ENCODE measurements at regions not wholly inside any gene's neighbourhood (a gene's known extent, or its start where the extent isn't known, plus 50 kb on each side); places are given as distances from the start of the nearest gene placed in this dataset.

DNA sequence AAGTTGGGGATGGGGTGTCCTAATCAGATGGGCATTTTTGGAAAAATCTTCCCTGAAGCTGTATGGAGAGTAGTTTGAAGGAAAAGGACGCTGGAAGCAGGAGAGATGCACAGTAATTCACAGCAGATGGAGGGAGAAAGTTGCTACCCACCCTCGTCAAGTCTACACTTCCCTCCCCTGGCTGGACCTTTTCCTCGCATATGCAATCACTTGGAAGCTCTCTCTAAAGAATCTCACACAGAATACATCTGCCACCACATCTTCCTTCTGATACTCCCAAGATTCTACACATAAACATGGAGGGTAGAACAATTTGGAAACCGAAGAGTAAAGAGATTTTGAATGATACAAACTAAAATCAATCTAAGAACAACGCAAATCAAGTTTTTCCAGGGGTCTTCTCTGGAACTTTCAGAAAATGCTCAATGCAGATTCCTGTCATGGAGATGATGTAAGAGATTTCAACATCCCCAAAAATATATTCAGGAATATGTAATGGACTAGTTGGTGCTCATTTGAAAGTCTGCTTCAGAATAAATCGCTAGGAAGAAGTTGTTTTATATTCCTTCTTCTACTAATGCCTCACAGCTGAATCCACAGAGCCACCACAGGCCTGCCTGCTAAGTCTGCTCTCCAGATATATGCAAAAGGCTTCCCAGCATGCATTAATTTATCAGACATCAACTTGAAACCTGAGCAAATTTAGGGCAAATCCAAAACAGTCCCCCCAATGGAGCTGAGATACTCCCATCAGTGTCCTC is 291.5 kb downstream of the LRATD1 start:
- Mint-ChIP-seq H3K4me3 (ENCODE audit: unreplicated experiment) (no peak overlapping the region), H3K9me3 (ENCODE audit: unreplicated experiment) (no peaks in the 10 kb centered on the region), H3K36me3 (ENCODE audit: insufficient read depth, unreplicated experiment) (no peaks in the 10 kb centered on the region), H3K27ac (ENCODE audit: low read depth, unreplicated experiment) (no peak overlapping the region), H3K27me3 (ENCODE audit: insufficient read depth, unreplicated experiment) (no peaks in the 10 kb centered on the region), H3K4me1 (ENCODE audit: insufficient read depth, unreplicated experiment) (no peaks in the 10 kb centered on the region)
- no TSS peak for BruUV-seq (replicated peaks)
- DNase-seq (ENCODE audit: unreplicated experiment): no peak
- TF ChIP-seq, protein P1, sequence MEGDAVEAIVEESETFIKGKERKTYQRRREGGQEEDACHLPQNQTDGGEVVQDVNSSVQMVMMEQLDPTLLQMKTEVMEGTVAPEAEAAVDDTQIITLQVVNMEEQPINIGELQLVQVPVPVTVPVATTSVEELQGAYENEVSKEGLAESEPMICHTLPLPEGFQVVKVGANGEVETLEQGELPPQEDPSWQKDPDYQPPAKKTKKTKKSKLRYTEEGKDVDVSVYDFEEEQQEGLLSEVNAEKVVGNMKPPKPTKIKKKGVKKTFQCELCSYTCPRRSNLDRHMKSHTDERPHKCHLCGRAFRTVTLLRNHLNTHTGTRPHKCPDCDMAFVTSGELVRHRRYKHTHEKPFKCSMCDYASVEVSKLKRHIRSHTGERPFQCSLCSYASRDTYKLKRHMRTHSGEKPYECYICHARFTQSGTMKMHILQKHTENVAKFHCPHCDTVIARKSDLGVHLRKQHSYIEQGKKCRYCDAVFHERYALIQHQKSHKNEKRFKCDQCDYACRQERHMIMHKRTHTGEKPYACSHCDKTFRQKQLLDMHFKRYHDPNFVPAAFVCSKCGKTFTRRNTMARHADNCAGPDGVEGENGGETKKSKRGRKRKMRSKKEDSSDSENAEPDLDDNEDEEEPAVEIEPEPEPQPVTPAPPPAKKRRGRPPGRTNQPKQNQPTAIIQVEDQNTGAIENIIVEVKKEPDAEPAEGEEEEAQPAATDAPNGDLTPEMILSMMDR (IDR thresholded peaks at IDR 0.05; ENCODE audit: unreplicated experiment): no peak
- intact Hi-C loops (cut with micrococcal nuclease): no loop called here
- ChIA-PET POLR2A (interaction anchor here (0.5 kb wide), 1 partner anchor 484 kb away, joined by 3 read pairs; no protein-coding TSS in a partner anchor), CTCF (interaction anchor here (1.3 kb wide), 1 partner anchor 21 kb away, joined by 3 read pairs; no protein-coding TSS in a partner anchor)

DNA sequence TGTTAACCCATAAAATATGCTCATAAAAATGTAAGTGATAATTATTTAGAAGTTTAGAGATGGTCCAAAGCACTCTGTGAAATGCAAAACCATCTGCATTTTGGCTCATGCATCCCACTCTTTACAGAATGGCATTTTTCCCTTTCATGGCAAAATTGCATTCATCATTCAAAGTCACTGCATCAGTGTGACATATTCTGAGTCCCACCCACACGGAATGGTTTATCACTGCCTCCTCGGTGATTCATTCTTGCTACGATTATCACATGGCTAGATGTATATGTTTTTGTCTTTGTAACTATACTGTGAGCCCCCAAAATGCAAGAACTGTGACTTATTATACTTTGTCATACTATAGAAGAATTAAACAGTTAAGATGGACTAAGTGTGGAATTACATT is 293.0 kb downstream of the LRATD1 start:
- no peak overlapping the region for H3K27ac Mint-ChIP-seq (ENCODE audit: low read depth, unreplicated experiment)
- BruUV-seq (replicated peaks): no TSS peak
- no peaks in the 10 kb centered on the region for H3K9me3 Mint-ChIP-seq (ENCODE audit: unreplicated experiment)
- ChIA-PET POLR2A (no interaction called here), CTCF (interaction anchor here (0.6 kb wide), 1 partner anchor 499 kb away, joined by 4 read pairs; no protein-coding TSS in a partner anchor)
- intact Hi-C loops (cut with micrococcal nuclease): no loop called here
- TF ChIP-seq, protein P1 (IDR thresholded peaks at IDR 0.05; ENCODE audit: unreplicated experiment): no peak
- H3K36me3 Mint-ChIP-seq (ENCODE audit: insufficient read depth, unreplicated experiment): no peaks in the 10 kb centered on the region
- no peaks in the 10 kb centered on the region for H3K4me1 Mint-ChIP-seq (ENCODE audit: insufficient read depth, unreplicated experiment)
- no peak overlapping the region for H3K4me3 Mint-ChIP-seq (ENCODE audit: unreplicated experiment)
- no peaks in the 10 kb centered on the region for H3K27me3 Mint-ChIP-seq (ENCODE audit: insufficient read depth, unreplicated experiment)
- no peak for DNase-seq (ENCODE audit: unreplicated experiment)

DNA sequence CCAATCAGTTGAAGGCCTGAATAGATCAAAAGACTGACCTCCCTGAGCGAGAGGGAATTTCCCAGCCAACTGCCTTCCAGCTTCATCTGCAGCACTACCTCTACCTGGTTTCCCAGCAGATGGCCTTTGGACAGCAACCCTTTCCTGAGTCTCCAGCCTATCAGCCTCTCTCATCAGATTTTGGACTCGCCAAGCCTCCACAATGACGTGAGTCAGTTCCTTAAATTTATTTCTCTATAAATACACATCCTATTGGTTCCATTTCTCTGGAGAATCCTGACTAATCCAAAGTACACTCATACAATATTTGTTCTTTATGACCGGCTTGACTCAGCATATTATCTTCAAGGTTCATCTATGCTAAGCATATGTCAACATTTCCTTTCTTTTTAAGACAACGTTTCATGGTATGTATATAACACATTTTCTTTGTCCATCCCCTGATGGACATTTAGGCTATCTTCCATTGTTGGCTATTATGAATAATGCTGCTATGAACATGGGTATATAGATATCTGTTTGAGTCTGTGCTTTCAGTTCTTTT is 294.6 kb downstream of the LRATD1 start:
- Mint-ChIP-seq H3K27me3 (ENCODE audit: insufficient read depth, unreplicated experiment) (no peaks in the 10 kb centered on the region), H3K9me3 (ENCODE audit: unreplicated experiment) (no peaks in the 10 kb centered on the region), H3K4me3 (ENCODE audit: unreplicated experiment) (no peak overlapping the region), H3K36me3 (ENCODE audit: insufficient read depth, unreplicated experiment) (no peaks in the 10 kb centered on the region), H3K4me1 (ENCODE audit: insufficient read depth, unreplicated experiment) (no peaks in the 10 kb centered on the region), H3K27ac (ENCODE audit: low read depth, unreplicated experiment) (no peak overlapping the region)
- TF ChIP-seq, protein P1 (IDR thresholded peaks at IDR 0.05; ENCODE audit: unreplicated experiment): no peak
- BruUV-seq (replicated peaks): no TSS peak
- ChIA-PET POLR2A (no interaction called here), CTCF (no interaction called here)
- intact Hi-C loops (cut with micrococcal nuclease): no loop called here
- DNase-seq (ENCODE audit: unreplicated experiment): no peak

DNA sequence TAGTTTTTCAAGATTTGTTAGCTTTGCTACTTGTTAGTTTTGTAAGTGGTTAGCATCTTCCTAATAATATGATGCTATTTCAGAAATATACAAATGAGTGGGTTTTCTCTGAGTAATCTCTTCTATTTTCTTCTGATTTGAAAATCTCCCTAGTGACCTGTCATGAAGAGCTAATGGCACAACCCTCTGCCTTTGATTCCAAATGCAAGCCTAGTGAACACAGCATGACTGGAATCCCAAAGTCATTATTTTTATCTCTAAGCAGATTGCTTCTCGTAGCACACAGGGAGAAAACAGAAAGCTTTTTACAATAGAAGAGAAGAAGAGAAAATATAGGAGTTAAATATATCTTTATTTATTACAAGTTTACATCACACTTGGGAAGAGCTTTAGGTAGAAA is 295.5 kb downstream of the LRATD1 start:
- H3K4me3 Mint-ChIP-seq (ENCODE audit: unreplicated experiment): no peak overlapping the region
- intact Hi-C loops (cut with micrococcal nuclease): no loop called here
- ChIA-PET CTCF (no interaction called here), POLR2A (no interaction called here)
- H3K27ac Mint-ChIP-seq (ENCODE audit: low read depth, unreplicated experiment): no peak overlapping the region
- no peaks in the 10 kb centered on the region for H3K9me3 Mint-ChIP-seq (ENCODE audit: unreplicated experiment)
- no peak for DNase-seq (ENCODE audit: unreplicated experiment)
- TF ChIP-seq, protein P1 (IDR thresholded peaks at IDR 0.05; ENCODE audit: unreplicated experiment): no peak
- H3K4me1 Mint-ChIP-seq (ENCODE audit: insufficient read depth, unreplicated experiment): no peaks in the 10 kb centered on the region
- no peaks in the 10 kb centered on the region for H3K27me3 Mint-ChIP-seq (ENCODE audit: insufficient read depth, unreplicated experiment)
- no peaks in the 10 kb centered on the region for H3K36me3 Mint-ChIP-seq (ENCODE audit: insufficient read depth, unreplicated experiment)
- BruUV-seq (replicated peaks): no TSS peak
